Activated CD4-positive, alpha-beta T cell treated with anti-CD3 and anti-CD28 coated beads for 36 hours (primary cell): ENCODE measurements at regions not wholly inside any gene's neighbourhood (a gene's known extent, or its start where the extent isn't known, plus 50 kb on each side); places are given as distances from the start of the nearest gene placed in this dataset.
"Not testable (repeated sequence)": the region's sequence is repeated elsewhere in the genome, so short reads cannot be mapped to it uniquely, and the experiment has no call there.

Source experiments
- ATAC-seq: fragments of 200-7000 bp; cut with Tn5 transposase; one replicate; pipeline ENCODE4 v1.10.0; 2021; ENCODE audit warnings: mild to moderate bottlenecking, moderate library complexity
- CTCF ChIA-PET: fragments of 350-600 bp; sonication (Branson Sonifier 250); formaldehyde crosslinking; loops from one replicate; lab custom pipeline; 2021; ENCODE audit warnings: antibody characterized with exemption; lab: Charles Lee
- POLR2A ChIA-PET: fragments of 350-600 bp; sonication (Branson Sonifier 250); formaldehyde crosslinking; loops from one replicate; lab custom pipeline; 2021; ENCODE audit warnings: antibody characterized with exemption, inconsistent platforms; lab: Charles Lee
- DNase-seq: peaks from one replicate; pipeline ENCODE4 v3.0.0-alpha.2; 2020
- H3K27ac Mint-ChIP-seq: one replicate; pipeline ENCODE4 v1.8.0; 2021; ENCODE audit warnings: mixed read lengths
- H3K27me3 Mint-ChIP-seq: one replicate; pipeline ENCODE4 v1.8.0; 2021; ENCODE audit warnings: mixed read lengths
- H3K36me3 Mint-ChIP-seq: one replicate; pipeline ENCODE4 v1.8.0; 2021; ENCODE audit warnings: low read depth, mixed read lengths
- H3K4me1 Mint-ChIP-seq: one replicate; pipeline ENCODE4 v1.8.0; 2021; ENCODE audit warnings: mixed read lengths
- H3K4me3 Mint-ChIP-seq: one replicate; pipeline ENCODE4 v1.8.0; 2021; ENCODE audit warnings: mild to moderate bottlenecking, moderate library complexity, mixed read lengths
- H3K9me3 Mint-ChIP-seq: one replicate; pipeline ENCODE4 v1.8.0; 2021; ENCODE audit warnings: low read depth, mixed read lengths
- intact Hi-C, 2 experiments: fragments of 100-400 bp; cut with DNase I in 1 of 2; cut with micrococcal nuclease in 1 of 2; formaldehyde crosslinking; loops; one replicate each; pipeline versions ENCODE4 v1.14.2 to v1.15.1; 2022 to 2024; cut with DNase I, micrococcal nuclease

DNA sequence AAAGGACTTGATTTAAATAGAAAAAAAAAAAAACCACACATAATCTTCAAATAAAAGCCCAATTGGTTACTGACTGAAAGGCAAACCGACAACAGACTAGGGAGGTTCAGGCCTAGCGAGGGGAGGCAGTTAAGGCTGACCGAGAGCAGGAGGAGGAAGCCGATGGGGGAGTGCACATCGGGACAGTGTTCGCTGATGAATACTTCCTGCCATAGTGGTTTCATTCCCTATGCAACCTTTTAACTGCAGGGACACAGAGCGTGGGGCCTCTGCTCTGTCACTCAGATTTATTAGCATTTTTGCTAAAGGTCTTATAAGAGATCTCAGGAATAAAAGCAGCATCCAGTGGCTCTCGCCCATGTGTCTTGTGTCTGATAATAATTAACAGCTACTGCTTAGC, 343.2 kb upstream of the CHRNA7 start:
- H3K9me3 Mint-ChIP-seq, H3K36me3 Mint-ChIP-seq, H3K4me1 Mint-ChIP-seq, DNase-seq, intact Hi-C loops, H3K27me3 Mint-ChIP-seq, H3K27ac Mint-ChIP-seq, POLR2A ChIA-PET, CTCF ChIA-PET, H3K4me3 Mint-ChIP-seq, ATAC-seq: not testable (repeated sequence)

DNA sequence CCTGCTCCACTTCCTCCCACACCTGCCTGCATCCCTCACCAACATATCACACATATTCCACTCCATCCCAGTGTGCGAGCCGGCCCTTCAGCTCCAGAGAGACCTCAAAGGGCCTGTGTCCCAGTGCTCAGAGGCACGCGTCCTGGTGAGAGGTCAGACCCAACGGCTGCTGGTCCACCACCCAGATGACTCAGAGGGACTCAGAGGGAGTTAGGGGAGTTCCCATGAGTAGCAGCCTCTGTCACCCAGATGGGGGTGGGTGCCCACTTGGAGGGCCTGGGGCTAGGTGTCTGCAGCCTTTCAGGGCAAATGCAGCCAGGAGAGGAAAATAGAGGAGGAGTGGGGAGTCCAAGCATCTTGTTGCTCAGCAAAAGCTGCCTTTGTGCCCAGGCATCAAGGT, 333.8 kb upstream of the CHRNA7 start:
- ATAC-seq, intact Hi-C loops, H3K36me3 Mint-ChIP-seq, H3K27me3 Mint-ChIP-seq, H3K27ac Mint-ChIP-seq, H3K9me3 Mint-ChIP-seq, DNase-seq, CTCF ChIA-PET, H3K4me3 Mint-ChIP-seq, H3K4me1 Mint-ChIP-seq, POLR2A ChIA-PET: not testable (repeated sequence)

- H3K9me3 Mint-ChIP-seq, DNase-seq, H3K36me3 Mint-ChIP-seq, CTCF ChIA-PET, H3K4me3 Mint-ChIP-seq, intact Hi-C loops, POLR2A ChIA-PET, ATAC-seq, H3K27me3 Mint-ChIP-seq, H3K27ac Mint-ChIP-seq, H3K4me1 Mint-ChIP-seq: not testable (repeated sequence)
These were observed 325.1 kb upstream of the CHRNA7 start for GRCh38 chr15:31705076-31705678.

- H3K4me3 Mint-ChIP-seq, H3K9me3 Mint-ChIP-seq, CTCF ChIA-PET, POLR2A ChIA-PET, intact Hi-C loops, H3K4me1 Mint-ChIP-seq, DNase-seq, H3K36me3 Mint-ChIP-seq, H3K27me3 Mint-ChIP-seq, H3K27ac Mint-ChIP-seq: not testable (repeated sequence)
- peak; percentile 85 for ATAC-seq
These were observed 322.2 kb upstream of the CHRNA7 start for GRCh38 chr15:31707944-31708702.

- POLR2A ChIA-PET, H3K27me3 Mint-ChIP-seq, CTCF ChIA-PET, H3K4me3 Mint-ChIP-seq, H3K9me3 Mint-ChIP-seq, H3K4me1 Mint-ChIP-seq, intact Hi-C loops, DNase-seq, H3K27ac Mint-ChIP-seq, H3K36me3 Mint-ChIP-seq: not testable (repeated sequence)
- ATAC-seq, result peak; percentile 89
These were observed 321.5 kb upstream of the CHRNA7 start for GRCh38 chr15:31708703-31709327.

GRCh38 chr15:31709479-31709878, 320.8 kb upstream of the CHRNA7 start:
- H3K4me1 Mint-ChIP-seq, H3K4me3 Mint-ChIP-seq, ATAC-seq, H3K27ac Mint-ChIP-seq, DNase-seq, POLR2A ChIA-PET, H3K27me3 Mint-ChIP-seq, H3K36me3 Mint-ChIP-seq, intact Hi-C loops, H3K9me3 Mint-ChIP-seq, CTCF ChIA-PET: not testable (repeated sequence)

DNA sequence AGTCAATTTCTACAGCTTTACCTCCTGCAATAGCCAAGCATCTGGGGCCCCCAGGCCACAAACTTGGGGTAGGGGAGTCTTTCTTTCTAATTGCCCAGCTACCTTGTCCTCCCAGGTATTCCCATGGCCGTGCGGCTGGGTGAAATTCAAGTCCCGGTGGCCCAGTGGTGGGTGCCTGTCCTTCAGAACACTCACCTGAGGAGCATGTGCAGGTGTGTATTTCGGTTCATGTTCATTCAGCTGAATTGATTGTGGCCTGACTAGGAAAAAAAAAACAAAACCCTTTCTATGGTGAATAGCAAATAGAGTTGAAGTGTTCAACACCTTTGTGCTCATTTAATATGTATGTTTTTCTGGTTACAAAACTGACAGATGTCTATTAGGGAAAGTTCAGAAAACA, 319.5 kb upstream of the CHRNA7 start:
- intact Hi-C loops, H3K9me3 Mint-ChIP-seq: not testable (repeated sequence)

GRCh38 chr15:31715208-31715607, 315.1 kb upstream of the CHRNA7 start:
- H3K27me3 Mint-ChIP-seq, DNase-seq, POLR2A ChIA-PET, ATAC-seq, H3K36me3 Mint-ChIP-seq, H3K4me3 Mint-ChIP-seq, H3K9me3 Mint-ChIP-seq, H3K4me1 Mint-ChIP-seq, CTCF ChIA-PET, intact Hi-C loops, H3K27ac Mint-ChIP-seq: not testable (repeated sequence)

More for the DNA sequence above, 319.5 kb upstream of the CHRNA7 start:
- H3K27ac Mint-ChIP-seq, H3K36me3 Mint-ChIP-seq, DNase-seq, CTCF ChIA-PET, H3K4me1 Mint-ChIP-seq, H3K4me3 Mint-ChIP-seq, H3K27me3 Mint-ChIP-seq, POLR2A ChIA-PET, ATAC-seq: not testable (repeated sequence)

DNA sequence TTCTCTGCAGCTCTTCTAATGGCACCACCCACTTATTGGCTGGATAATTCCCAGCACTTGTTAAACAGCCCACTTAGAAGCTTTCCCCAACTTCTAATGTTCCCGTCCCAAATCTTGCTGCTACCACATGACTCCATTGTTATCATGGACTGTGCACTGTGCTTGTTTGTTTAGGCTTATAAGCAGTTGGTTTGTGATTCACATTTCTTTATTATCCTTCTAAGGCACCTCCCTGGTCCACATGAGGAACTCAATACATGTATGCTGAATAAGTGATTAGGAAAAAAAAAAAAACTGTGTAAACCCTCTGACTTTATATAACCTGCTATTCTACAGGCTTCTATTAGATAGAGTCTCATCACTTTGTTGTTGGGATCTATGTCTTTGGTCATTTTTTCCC, 311.7 kb upstream of the CHRNA7 start:
- H3K4me3 Mint-ChIP-seq, H3K4me1 Mint-ChIP-seq, H3K36me3 Mint-ChIP-seq, intact Hi-C loops, CTCF ChIA-PET, POLR2A ChIA-PET, DNase-seq, H3K27me3 Mint-ChIP-seq, H3K9me3 Mint-ChIP-seq, H3K27ac Mint-ChIP-seq, ATAC-seq: not testable (repeated sequence)

GRCh38 chr15:31719396-31720022, 310.8 kb upstream of the CHRNA7 start:
- CTCF ChIA-PET, H3K27ac Mint-ChIP-seq: not testable (repeated sequence)

DNA sequence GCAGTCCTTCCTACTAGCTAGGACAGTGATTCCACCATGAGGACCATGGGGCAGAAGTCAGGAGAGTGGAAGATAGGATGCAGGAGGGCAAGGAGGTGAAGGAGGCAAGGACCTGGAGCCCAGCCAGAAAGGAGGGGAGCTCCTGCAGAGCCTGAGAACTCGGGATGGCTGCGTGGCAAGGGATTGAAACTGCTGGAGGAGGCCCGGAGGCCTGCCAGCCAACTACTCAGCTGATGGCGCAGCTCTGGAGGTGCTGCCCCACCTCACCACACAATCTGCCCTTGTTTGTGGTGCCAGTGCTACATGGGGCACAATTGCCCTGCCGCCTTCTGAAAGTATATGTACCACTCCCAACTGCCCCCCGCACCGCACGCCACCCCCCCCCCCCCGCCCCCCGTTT, 307.3 kb upstream of the CHRNA7 start:
- intact Hi-C loops, result loop anchor here in 1 of 2 experiments (10.0 kb wide), 1 partner anchor 62 kb away; no protein-coding TSS in a partner anchor
- not testable (repeated sequence) for H3K4me1 Mint-ChIP-seq, DNase-seq

More at GRCh38 chr15:31719396-31720022, 310.8 kb upstream of the CHRNA7 start:
- H3K27me3 Mint-ChIP-seq, DNase-seq, H3K36me3 Mint-ChIP-seq, H3K4me1 Mint-ChIP-seq, H3K4me3 Mint-ChIP-seq, POLR2A ChIA-PET, ATAC-seq, H3K9me3 Mint-ChIP-seq: not testable (repeated sequence)
- intact Hi-C loops, result loop anchor here in 1 of 2 experiments (10.0 kb wide), 1 partner anchor 65 kb away; no protein-coding TSS in a partner anchor

More for the DNA sequence above, 307.3 kb upstream of the CHRNA7 start:
- POLR2A ChIA-PET, H3K27ac Mint-ChIP-seq, H3K4me3 Mint-ChIP-seq, H3K9me3 Mint-ChIP-seq, H3K27me3 Mint-ChIP-seq, ATAC-seq, H3K36me3 Mint-ChIP-seq, CTCF ChIA-PET: not testable (repeated sequence)
